DMS114 treated with DMSO at 0.1 percent for 48 hours (cell line): ENCODE measurements at regions not wholly inside any gene's neighbourhood (a gene's known extent, or its start where the extent isn't known, plus 50 kb on each side); places are given as distances from the start of the nearest gene placed in this dataset.

Source experiments
- DNase-seq: peaks from one replicate; lab custom pipeline; 2025; ENCODE audit not compliant: unreplicated experiment; lab: John Stamatoyannopoulos, UW

- no peak for DNase-seq
These were observed 598.3 kb upstream of the JAG1 start for GRCh38 chr20:11271920-11272594.

DNA sequence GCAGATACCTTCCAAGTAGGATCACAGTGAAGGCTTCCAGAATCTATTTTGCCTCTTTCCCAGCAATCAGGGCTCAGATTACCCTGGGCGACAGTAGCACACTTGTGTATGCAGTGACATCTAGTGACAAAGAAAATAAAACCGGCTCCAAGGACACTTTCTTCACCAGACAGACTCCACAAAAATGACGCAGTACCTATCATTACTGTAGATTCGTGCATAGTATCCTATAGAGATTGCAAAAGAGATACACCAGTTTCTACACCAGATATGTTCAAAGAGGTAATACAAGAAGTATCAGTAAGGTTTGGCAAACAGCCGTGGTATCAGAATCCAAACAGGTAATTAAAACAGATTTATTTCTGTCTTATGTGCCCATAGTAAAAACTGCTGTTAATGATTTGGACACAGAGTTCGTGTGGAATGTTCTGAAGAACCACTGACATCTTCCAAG, 600.4 kb upstream of the JAG1 start:
- peak; percentile 38 for DNase-seq

- DNase-seq: no peak
These were observed 601.9 kb upstream of the JAG1 start for GRCh38 chr20:11275740-11276139.

GRCh38 chr20:11277170-11277569, 603.4 kb upstream of the JAG1 start:
- DNase-seq: no peak

DNA sequence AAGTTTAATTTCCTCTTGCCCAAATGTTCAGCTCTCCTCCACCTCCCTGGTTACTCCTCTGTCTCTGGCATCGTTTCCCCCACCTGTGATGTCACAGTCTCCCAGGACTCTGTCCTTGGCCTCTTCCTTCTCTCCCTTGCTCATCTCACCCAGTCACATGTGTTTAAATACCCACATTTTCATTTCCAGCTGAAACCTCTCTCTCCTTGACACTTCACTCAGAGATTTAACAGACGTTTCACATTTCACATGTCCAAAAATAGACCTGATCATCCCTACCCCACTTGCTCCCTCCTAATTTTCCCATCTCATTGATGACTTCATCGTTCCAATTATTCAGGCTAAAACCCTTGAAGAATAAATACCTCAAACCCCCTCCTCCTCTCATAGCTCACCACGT, 604.1 kb upstream of the JAG1 start:
- no peak for DNase-seq

- no peak for DNase-seq
These were observed 604.7 kb upstream of the JAG1 start for GRCh38 chr20:11278461-11278860.

- no peak for DNase-seq
These were observed 607.4 kb upstream of the JAG1 start for GRCh38 chr20:11281240-11281639.

GRCh38 chr20:11281768-11282167, 608.0 kb upstream of the JAG1 start:
- DNase-seq: no peak

DNA sequence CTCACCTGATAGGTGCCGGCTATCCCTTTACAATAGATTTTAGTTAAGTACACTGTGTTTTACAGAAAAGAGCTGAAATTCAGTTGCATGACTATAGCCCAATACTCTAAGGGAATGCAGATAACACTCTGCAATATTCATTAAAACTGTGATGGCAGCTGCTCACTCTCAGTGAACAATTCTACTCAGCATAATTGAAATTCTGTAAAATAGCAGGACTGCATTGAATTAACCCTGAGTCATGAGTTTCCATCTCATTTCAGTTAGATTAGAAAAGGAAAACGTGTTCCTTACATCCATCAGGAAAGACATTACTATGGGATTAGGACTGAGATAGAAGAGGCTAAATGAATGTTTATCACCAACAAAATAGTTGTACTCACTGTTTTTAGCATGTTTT, 613.3 kb upstream of the JAG1 start:
- no peak for DNase-seq

DNA sequence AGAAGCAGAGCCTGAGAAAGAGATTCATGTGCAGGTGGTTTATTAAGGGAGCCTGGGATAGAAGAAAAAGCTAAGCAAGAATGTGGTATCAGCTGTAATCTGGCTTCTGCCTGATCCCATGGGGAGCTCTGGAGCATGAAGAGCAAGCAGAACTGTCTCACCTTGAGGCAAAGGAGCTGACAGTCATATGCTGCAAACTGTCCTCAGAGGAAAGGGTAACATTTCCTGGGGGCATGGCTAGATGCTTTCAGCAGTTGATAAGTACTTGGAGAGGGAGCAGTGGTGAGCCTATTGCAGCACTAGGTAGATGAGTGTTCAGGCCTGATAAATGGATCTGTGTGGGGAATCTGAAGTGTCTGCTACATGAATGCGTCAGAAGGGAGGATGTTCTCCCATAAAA, 621.5 kb upstream of the BTBD3 start:
- DNase-seq: no peak

DNA sequence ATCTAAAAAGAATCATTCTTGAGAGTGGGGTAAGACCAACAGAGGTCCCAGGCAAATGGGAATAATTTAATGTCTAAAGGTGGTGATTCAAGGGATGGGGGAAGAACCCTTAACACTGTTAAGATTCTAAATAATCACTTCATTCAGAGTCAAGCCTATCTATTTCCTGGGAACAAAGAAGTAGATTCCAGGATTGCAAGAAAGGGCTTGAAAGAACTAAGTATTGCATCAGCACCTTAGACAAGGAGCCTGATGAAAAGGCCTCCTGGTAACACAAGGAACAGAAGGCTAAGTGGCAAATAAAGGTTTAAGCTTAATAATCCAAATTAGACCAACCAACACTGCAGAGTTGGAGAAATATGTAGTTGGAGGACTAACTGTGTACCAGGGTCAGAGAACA, 620.7 kb upstream of the BTBD3 start:
- no peak for DNase-seq

DNA sequence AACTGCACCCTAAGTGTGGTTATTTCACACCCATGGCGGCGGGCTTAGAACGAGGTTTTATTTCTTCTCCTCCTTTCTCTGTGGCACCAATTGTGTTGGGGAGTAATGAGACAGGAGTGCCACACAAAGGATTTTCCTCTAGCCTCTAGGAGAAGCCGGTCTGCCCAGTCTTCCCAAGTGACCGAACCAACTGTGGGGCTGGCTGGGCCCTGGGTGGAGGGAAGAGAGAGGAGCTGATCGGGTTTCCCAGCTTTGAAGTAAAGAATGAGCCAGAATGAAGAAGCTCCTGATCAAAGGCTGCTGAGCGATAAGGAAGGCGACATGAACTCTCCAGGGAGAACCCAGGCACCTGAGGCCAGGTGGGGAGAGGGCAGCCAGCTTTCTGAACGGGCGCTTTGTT, 616.0 kb upstream of the BTBD3 start:
- no peak for DNase-seq

GRCh38 chr20:11302436-11302835, 615.3 kb upstream of the BTBD3 start:
- DNase-seq: no peak

- no peak for DNase-seq
These were observed 612.9 kb upstream of the BTBD3 start for GRCh38 chr20:11304795-11305194.

DNA sequence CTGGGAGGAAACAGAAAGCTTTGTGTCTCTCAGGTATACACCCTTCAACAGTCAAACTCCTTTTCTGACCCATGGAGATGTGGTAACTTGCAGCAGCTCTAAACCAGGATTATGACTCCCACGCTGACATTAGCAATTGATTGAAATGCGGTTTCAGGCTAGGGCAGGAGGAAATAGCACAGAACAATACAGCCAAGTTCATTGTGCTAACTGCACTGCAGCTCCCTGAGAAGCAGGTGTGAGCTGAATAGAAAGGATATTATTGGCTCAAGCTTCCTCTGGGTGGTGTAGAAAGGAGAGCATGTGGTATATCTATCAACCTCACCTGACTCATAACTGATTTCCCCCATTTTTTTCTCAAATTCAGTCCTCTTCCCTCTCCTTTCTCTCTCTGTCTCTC, 612.3 kb upstream of the BTBD3 start:
- no peak for DNase-seq

DNA sequence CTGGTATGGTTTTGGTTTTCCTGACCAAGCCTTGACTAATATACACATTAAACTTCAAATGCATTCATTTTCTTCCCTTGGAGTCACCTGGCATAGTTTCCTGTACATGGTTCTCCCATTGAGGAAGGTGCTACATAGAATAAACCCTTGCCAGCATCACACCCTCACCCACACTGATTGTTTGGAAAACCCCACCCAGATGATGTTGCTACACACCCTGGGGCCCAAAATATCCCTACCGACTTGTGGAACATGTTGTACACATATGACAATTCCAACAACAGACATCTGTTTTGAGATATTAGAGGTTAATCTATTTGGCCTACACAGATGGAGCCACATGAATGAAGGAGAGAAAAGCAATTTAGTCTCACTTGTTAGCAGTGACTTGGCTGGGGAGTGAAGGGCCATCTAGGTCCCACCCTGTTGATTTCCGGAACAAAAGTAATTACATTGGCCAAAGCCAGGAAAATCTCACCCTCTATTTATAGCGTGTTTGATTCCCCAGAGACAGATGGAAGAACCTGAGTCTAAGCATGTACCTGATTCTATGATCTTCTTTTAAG, 606.0 kb upstream of the BTBD3 start:
- DNase-seq: no peak

- no peak for DNase-seq
These were observed 602.2 kb upstream of the BTBD3 start for GRCh38 chr20:11315525-11315924.

GRCh38 chr20:11316244-11316643, 601.4 kb upstream of the BTBD3 start:
- DNase-seq: no peak

- no peak for DNase-seq
These were observed 597.7 kb upstream of the BTBD3 start for GRCh38 chr20:11320033-11320432.

GRCh38 chr20:11323816-11324215, 593.9 kb upstream of the BTBD3 start:
- no peak for DNase-seq

GRCh38 chr20:11324990-11325389, 592.7 kb upstream of the BTBD3 start:
- no peak for DNase-seq

DNA sequence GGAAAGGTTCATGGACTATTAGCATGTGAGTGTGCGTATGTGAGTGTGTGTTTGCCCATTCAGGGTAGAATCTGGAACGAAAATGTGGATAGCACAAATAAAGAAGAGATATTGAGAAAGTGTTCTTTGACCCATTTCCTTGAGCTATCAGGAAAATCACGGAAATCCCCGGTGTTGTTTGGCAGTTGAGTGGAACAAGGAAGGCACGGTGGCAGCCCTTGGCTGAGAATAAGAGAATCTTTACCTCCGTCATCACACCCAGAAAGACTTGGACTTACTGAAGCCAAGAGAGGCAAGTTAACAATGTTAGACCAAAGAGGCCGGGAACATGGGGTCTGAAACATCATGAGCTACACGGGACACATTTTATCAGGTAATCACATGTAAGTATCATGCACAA, 588.9 kb upstream of the BTBD3 start:
- no peak for DNase-seq

DNA sequence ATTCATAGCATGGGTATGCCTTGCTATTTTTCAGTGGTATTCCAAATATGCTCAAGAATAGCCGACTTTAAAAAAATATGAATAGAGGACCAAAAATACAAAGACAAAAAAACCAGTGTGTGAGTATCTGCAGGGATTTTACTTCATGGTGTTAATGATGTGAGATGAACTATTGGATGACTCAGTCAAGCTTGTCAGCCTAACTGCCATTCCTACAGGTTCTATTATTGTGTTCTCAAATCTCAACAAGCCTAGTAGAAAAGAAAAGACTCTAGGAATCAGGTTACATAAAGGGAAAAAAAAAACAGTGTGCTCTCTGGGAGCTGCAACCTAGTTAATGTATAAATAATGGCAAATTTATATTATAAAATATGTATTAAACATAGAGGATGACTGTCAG, 588.4 kb upstream of the BTBD3 start:
- no peak for DNase-seq
